ENCODE measurements at regions not wholly inside any gene's neighbourhood (a gene's known extent, or its start where the extent isn't known, plus 50 kb on each side); places are given as distances from the start of the nearest gene placed in this dataset.

DNA sequence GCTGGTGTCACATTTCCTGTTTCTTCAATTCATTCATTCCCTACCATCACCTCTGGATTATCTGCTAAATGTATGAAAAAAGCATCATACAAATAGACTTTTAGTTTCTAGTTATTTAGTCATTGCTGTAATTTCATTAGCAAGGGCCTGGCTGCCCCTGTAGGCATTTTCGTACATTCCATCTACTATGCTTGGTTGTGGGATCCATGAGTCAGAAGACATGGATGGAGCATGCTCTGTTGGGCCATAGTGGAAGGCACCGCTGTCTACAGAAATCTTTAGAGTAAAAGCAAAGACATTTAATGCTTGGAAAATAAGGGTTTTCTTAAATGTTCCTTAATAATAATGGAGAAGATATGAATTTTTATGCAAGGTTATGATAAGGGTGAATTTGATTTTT, 324.8 kb upstream of the MEIS1 start:
- H3K4me1 ChIP-seq (ENCODE audit: insufficient read depth, low read length), result no peaks in the 10 kb centered on the region
- no peak overlapping the region for H3K27ac ChIP-seq (ENCODE audit: low read depth, low read length)
- H3K9me3 ChIP-seq (ENCODE audit: low read depth, low read length), result no peaks in the 10 kb centered on the region
- no peaks in the 10 kb centered on the region for H3K79me2 ChIP-seq (ENCODE audit: insufficient read depth, low read length)
- no peak overlapping the region for H3K4me2 ChIP-seq (ENCODE audit: insufficient read depth, low read length)
- DNase-seq (ENCODE audit: insufficient read length, low spot score, missing footprints), result no peak
- TF ChIP-seq, protein P1, sequence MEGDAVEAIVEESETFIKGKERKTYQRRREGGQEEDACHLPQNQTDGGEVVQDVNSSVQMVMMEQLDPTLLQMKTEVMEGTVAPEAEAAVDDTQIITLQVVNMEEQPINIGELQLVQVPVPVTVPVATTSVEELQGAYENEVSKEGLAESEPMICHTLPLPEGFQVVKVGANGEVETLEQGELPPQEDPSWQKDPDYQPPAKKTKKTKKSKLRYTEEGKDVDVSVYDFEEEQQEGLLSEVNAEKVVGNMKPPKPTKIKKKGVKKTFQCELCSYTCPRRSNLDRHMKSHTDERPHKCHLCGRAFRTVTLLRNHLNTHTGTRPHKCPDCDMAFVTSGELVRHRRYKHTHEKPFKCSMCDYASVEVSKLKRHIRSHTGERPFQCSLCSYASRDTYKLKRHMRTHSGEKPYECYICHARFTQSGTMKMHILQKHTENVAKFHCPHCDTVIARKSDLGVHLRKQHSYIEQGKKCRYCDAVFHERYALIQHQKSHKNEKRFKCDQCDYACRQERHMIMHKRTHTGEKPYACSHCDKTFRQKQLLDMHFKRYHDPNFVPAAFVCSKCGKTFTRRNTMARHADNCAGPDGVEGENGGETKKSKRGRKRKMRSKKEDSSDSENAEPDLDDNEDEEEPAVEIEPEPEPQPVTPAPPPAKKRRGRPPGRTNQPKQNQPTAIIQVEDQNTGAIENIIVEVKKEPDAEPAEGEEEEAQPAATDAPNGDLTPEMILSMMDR (IDR thresholded peaks at IDR 0.05; ENCODE audit: extremely low read depth, low read depth, low read length), result no peak
- no peaks in the 10 kb centered on the region for H3K36me3 ChIP-seq (ENCODE audit: insufficient read depth, low read length)
- H3K27me3 ChIP-seq (ENCODE audit: insufficient read depth, low read length), result no peaks in the 10 kb centered on the region
- H2AFZ ChIP-seq (ENCODE audit: low read length), result no peak overlapping the region
- H4K20me1 ChIP-seq (ENCODE audit: insufficient read depth, low read length), result no peaks in the 10 kb centered on the region
- H3K4me3 ChIP-seq (ENCODE audit: insufficient read depth, low read length), result no peak overlapping the region

DNA sequence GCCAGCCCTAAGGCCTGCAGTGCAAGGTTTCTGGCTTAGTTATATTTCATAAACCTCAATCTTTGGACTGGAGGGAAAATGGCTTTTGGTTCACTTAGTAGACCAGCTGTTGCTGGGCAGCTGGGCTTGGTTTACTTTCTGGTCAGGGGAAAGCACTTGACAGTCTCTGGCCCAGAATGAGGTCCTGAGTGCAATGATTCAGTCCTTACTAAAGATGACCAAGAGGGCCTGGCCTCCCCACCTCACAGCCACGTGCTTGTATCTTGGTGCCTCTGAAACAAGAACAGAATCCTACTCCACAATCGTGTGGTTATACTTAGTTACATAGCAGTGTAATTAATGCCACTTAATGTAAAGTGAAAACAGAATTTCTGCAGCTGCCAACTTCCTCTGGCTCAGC, 325.5 kb upstream of the MEIS1 start:
- no peak overlapping the region for H3K4me2 ChIP-seq (ENCODE audit: insufficient read depth, low read length)
- H3K36me3 ChIP-seq (ENCODE audit: insufficient read depth, low read length), result no peaks in the 10 kb centered on the region
- H2AFZ ChIP-seq (ENCODE audit: low read length), result no peak overlapping the region
- no peaks in the 10 kb centered on the region for H3K9me3 ChIP-seq (ENCODE audit: low read depth, low read length)
- no peak overlapping the region for H3K4me3 ChIP-seq (ENCODE audit: insufficient read depth, low read length)
- H3K27ac ChIP-seq (ENCODE audit: low read depth, low read length), result no peak overlapping the region
- H3K4me1 ChIP-seq (ENCODE audit: insufficient read depth, low read length), result no peaks in the 10 kb centered on the region
- no peak for DNase-seq (ENCODE audit: insufficient read length, low spot score, missing footprints)
- no peaks in the 10 kb centered on the region for H4K20me1 ChIP-seq (ENCODE audit: insufficient read depth, low read length)
- H3K79me2 ChIP-seq (ENCODE audit: insufficient read depth, low read length), result no peaks in the 10 kb centered on the region
- H3K27me3 ChIP-seq (ENCODE audit: insufficient read depth, low read length), result no peaks in the 10 kb centered on the region
- TF ChIP-seq, protein P1 (IDR thresholded peaks at IDR 0.05; ENCODE audit: extremely low read depth, low read depth, low read length), result no peak

DNA sequence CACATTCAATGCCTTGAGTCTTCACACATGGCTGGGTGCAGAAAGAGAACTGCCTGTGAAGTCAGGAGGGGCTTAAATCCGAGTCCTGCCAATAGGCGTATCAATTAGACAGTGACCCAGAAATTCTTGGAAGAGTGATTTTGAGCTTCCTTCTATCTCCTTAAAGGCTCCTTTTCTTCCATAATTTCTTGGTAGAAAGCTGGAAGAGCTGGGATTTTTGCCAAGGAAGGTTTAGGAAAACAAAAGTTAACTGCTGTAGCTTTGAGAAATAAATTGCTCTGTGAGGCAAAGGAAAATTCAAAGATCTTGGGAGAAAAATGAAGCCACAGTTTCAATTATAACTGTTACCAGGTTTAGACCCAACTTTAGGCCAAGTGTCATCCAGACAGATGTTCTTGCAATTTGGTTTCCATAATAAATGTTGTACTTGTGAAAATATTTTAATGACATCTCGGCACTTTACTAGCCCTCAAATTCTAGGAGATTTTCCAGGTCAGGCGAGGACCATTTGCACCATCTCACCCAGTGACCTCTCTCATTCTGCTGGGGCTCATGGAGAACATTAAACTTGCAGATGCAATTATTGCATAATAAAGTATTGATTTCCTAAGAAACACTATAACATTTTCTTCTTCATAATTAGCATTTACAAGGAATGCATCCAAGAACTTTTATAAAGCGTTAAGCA, 329.7 kb upstream of the MEIS1 start:
- Histone ChIP-seq H3K27ac (ENCODE audit: low read depth, low read length) (no peak overlapping the region), H3K79me2 (ENCODE audit: insufficient read depth, low read length) (no peaks in the 10 kb centered on the region), H3K9me3 (ENCODE audit: low read depth, low read length) (no peaks in the 10 kb centered on the region), H3K27me3 (ENCODE audit: insufficient read depth, low read length) (no peaks in the 10 kb centered on the region), H4K20me1 (ENCODE audit: insufficient read depth, low read length) (no peaks in the 10 kb centered on the region), H2AFZ (ENCODE audit: low read length) (no peak overlapping the region), H3K4me2 (ENCODE audit: insufficient read depth, low read length) (no peak overlapping the region), H3K4me1 (ENCODE audit: insufficient read depth, low read length) (no peaks in the 10 kb centered on the region), H3K36me3 (ENCODE audit: insufficient read depth, low read length) (no peaks in the 10 kb centered on the region), H3K4me3 (ENCODE audit: insufficient read depth, low read length) (no peak overlapping the region)
- TF ChIP-seq, protein P1 (IDR thresholded peaks at IDR 0.05; ENCODE audit: extremely low read depth, low read depth, low read length), result no peak
- DNase-seq (ENCODE audit: insufficient read length, low spot score, missing footprints), result no peak

DNA sequence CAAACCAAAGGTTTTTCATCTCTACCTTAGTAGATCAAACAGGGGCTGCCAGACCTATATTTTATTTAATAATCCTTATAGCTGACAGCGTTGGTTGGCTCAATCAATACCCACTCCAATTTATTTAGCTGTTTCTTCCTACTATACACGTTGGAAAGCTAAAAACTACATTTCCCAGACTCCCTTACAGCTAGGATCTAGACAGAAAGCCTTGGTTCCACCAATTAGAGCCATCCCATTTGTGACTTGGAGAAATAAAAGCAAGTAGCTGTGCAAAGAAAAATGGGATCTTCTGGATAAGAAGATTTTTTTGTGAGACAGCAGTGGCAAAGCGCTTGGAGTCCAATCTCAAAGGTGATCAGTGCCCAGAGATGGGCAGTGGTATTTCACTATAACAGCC, 331.3 kb upstream of the MEIS1 start:
- no peak overlapping the region for H2AFZ ChIP-seq (ENCODE audit: low read length)
- H3K27me3 ChIP-seq (ENCODE audit: insufficient read depth, low read length), result no peaks in the 10 kb centered on the region
- TF ChIP-seq, protein P1 (IDR thresholded peaks at IDR 0.05; ENCODE audit: extremely low read depth, low read depth, low read length), result no peak

More for the DNA sequence above, 331.3 kb upstream of the MEIS1 start:
- Histone ChIP-seq H3K4me1 (ENCODE audit: insufficient read depth, low read length) (no peaks in the 10 kb centered on the region), H3K9me3 (ENCODE audit: low read depth, low read length) (no peaks in the 10 kb centered on the region), H3K4me3 (ENCODE audit: insufficient read depth, low read length) (no peak overlapping the region), H3K36me3 (ENCODE audit: insufficient read depth, low read length) (no peaks in the 10 kb centered on the region), H3K79me2 (ENCODE audit: insufficient read depth, low read length) (no peaks in the 10 kb centered on the region), H3K27ac (ENCODE audit: low read depth, low read length) (no peak overlapping the region), H4K20me1 (ENCODE audit: insufficient read depth, low read length) (no peaks in the 10 kb centered on the region), H3K4me2 (ENCODE audit: insufficient read depth, low read length) (no peak overlapping the region)
- DNase-seq (ENCODE audit: insufficient read length, low spot score, missing footprints), result no peak
